ENCODE measurements at regions not wholly inside any gene's neighbourhood (a gene's known extent, or its start where the extent isn't known, plus 50 kb on each side); places are given as distances from the start of the nearest gene placed in this dataset.

DNA sequence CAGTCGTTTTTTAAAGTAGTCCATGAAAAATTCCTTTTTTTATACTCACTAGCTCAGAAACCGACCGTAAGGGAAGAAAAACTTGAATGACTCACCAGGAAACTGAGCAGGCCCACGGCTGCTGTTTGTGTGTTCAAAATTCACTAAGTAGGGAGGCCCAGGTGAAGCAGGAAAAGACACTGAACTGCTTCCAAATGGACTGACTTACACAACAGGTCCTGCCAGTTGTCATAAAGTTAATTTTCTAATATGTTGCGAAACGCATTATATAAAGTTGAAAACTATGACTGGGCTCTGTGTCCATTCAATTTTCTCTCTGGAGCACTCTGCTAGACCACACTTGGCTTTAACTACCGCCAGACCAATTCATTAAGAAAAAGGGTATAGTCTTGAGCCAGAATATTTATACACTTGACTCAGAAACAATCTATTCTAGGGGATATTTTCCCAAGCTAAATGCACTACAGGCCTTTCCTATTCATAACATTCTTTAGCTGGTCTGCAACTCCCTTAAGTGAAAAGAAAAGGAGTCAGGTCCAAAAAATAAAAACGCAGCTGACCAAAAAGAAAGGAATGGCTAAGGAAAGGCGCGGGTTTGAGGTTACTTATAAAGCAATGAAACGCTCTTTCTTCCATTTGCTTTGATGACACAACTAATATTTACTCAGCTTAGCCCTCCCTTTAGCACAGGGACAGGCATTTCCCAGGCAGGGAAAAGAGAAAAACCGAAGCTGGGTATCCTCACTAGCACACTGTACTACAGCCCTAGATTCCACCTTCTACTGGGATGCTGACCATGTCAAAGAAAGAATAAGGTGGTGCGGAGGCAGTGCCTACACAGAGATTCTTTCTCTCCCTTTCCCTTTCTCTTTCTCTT lies 306.3 kb upstream of the ESRRG start:
- FAIRE-seq: no peak

DNA sequence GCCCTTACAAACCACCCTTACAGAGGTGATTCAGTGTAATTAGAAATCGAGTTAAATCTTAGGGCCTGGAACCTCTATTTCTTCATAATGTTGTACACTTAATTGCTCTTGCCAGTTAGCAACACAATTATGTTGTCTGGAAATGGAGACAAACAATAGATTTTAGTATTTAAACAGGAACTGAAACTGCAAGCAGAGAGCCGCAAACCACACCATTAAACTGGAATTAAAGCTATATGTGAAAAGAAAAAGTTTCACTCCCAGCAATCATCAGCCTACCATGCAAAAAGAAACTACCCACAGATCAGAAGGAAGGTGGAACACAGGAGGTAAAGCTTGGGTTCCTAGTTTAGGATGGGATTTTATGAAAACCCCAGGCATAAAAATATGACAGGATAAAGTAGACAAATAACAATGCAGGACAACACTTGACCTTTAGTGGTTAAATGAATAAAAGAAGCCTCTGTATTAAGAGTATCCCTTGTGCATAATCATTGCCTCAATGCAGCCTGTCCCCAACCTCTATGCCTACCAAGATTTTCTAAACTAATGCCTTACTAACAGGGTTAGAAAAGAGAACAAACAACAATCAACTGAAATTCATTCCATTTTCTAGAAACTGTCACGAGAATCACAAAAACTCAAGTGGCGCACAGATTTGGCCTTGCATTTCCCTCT lies 304.3 kb upstream of the ESRRG start:
- no peak for FAIRE-seq

DNA sequence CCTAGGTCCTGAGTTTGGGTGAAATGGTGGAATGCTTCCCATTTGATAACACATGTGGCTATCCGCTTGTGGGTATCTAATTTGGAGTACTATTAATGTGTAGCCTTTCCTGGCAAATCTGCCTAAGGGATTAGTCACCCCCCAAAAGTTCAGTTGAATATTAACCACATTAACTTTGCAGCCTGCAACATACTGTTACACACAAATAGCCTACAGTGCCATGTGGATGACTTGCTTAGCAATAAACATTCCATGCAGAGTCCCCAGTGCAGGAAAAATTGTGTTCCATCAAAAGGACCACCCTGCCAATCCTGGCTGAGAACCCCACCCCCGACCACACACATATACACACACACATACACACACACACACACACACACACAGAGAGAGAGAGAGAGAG lies 303.3 kb upstream of the ESRRG start:
- FAIRE-seq: no peak

DNA sequence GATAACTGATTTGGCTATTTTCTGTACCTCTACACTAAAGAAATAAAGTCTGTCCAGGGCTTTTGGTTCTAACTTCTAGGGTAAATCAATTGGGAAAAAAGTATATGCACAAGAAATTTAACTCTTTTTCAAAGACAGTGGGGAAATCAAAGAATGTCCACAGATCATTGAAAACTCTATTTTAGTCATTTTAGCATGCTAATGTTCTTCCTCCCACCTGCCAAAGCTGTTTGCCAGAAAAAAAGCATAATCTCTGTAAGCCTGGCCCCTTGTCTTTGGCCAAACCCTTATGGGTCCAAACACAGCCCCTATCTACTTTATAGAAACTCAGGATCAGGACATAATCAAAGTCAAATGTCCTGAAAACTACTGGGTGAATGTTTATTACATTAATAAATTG lies 302.2 kb upstream of the ESRRG start:
- FAIRE-seq: no peak

DNA sequence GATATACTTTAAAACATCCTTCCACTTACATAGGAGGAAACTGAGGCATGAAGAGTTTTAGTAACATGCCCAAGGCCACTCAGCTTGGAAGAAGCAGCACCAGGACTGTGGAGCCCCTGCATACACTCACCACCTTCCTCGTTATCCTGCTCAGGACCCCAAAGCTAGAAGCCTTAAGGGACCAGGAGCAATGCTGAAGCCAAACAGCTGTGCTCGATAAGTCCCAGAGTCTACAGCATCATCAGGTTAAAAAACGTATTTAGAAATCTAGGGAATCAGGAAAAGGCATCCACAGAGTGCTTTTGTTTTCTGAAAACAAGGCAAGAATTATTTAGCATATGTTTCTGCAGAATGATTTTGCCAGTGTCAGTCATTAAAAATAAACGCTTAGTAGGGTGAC lies 301.7 kb upstream of the ESRRG start:
- no peak for FAIRE-seq

DNA sequence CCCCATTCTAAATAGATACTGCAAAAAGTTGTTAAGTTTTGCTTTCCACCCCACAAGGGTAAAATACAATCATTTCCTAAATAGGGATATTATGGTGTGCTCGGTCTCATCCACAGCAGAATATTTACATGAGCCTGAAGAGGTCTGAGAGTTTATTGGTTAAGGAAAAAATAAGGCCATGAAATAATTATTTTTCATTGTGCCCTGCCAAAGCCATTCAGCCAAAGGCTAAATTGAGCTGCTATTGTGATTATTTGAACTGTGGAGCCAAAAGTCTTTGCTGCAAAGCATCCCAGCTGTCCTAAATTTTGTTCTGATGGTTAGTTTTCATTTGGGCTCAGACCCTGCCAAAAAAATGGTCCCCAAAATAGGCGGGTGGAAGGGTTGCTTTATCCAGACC lies 298.7 kb upstream of the ESRRG start:
- FAIRE-seq: no peak

DNA sequence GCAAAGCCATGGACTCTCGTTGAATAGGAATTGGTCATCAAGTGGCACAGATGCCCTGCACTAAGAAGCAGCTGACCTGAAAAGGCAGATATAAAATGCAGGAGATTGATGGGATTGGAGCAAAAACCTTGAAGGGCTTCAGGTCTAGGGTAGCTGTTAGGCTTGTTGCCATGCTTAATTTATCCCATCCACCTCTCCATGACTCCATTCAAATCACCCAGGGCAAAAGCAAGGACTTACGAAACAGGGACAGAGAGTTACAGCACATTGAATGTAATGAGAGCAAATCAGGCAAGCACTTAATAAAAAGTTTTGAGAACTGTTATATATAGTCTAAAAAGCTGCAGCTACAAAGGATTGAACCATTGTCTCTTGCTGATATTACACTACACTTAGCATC lies 298.2 kb upstream of the ESRRG start:
- FAIRE-seq: no peak

DNA sequence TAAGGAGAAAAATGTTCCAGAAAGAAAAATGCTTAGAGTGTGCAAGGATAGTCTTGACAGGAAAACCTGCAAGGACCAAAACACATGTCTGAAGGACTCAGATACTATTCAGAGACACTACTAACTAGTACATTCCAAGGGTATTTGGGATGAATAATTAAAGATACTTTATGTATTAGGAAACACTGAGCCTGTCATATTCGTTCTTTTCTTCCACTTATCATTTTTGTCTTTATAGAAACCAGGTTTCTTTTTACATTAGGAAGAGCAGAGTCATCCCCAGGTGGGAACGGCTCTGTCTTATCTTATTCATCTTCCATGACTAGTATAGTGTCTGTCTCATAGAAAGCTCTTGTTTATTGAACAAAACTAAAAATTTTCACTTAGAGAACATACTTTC lies 296.2 kb upstream of the ESRRG start:
- FAIRE-seq: no peak

DNA sequence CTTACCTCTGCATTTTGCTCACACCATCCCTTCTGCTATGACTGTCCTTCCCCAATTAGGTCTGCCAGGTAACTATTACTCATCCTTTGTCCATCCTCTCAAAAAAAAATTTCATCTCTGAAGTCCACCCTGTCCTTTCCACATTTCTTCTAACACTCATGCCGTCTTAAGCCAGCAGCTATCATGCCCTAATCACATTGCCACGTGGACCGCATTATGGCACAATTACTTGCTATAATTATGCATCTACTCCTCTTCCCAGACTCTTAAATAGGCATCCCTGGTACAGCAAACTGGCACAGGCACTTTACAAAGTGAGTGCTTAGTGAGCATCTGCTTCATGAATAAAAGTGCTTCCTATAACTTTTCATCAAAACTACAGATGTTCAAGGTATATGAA lies 295.4 kb upstream of the ESRRG start:
- no peak for FAIRE-seq

DNA sequence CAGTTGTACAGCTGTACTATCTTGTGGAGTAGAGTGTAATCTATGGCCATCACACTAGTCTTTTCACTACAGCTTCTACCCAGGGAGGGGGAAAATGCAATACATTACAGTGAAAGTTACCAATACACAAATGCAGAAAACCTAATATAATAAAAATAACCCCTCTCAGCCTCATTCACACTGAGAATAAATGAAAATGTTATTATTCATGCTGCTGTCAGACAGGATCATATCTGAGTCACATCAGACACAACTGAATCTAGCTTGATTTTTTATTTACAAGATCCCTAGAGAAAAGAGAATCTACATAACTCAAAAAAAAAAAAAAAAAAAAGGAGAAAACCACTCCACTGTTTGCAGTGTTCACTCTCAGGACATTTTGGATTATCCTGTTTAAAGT lies 293.9 kb upstream of the ESRRG start:
- FAIRE-seq: no peak

DNA sequence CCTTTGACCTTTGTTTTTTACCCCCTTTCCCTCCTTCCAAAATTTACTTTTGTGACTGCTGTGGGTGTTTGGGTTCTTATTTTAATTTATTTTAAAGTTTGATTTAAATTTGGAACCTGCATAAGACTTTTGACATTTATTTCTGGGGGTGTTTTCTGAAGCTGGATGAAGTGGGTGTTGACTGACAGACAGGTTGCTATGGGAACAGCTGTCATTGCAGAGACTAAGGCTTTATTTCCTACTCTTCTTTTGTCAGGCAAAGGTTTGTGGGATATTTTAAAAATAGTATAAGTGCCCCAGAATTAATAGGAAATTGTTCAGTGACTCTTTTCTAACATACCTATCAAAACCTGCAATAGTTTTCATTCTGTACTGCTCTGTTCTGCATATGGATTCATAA lies 290.8 kb upstream of the ESRRG start:
- FAIRE-seq: no peak

DNA sequence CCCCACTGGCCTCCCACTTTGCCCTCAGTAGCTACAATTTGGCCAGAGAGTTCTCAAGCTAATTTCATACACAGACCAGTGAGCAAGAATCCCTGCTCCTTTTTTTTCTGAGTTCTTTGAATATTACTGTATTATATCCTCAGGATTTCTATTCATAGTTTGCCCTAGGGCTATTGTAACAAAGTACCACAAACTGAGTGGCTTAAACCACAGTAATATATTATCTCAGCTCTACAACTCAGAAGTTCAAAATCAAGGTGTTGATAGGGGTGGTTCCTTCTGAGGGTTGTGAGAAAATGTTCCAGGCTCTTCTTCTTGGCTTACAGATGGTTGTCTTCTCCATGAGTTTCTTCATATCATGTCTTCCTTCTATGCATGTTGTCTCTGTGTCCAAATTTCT lies 289.4 kb upstream of the ESRRG start:
- FAIRE-seq: no peak

DNA sequence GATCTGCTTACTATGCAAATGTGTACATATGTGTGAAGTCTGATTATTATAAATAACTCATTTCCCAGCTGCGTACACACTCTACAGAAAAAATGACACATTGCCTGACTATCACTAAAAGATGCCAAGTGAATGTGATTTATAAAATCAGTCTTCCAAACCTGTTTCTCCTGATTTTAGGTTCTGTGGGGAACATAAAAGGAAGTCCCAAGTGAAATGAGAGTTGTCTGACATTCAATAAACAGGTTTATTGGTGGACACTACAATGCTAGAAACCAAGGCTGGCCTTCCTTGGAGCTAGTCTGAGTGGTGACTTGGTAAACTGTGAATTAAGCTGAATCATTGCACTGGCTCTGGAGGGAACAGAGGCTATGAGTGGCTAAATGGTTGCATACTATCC lies 287.9 kb upstream of the ESRRG start:
- FAIRE-seq: no peak

DNA sequence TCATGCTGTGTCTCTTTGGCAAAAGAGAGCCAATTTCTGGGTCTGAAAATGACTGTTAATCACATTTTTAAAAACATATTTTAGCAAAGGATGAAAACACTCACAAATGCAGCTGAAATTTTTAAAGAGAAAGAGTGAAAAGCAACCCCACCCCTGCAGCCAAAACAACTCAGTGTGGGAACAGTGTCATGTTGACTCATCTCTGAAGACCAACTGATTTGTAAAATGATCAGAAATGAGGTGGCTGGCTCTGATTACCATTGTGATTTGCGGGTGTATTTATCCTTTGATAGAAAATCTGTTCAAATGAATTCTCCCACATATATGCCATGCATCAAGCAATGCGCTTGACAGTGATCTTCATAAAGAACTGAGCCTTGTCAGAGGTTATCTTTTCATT lies 287.0 kb upstream of the ESRRG start:
- FAIRE-seq: no peak

DNA sequence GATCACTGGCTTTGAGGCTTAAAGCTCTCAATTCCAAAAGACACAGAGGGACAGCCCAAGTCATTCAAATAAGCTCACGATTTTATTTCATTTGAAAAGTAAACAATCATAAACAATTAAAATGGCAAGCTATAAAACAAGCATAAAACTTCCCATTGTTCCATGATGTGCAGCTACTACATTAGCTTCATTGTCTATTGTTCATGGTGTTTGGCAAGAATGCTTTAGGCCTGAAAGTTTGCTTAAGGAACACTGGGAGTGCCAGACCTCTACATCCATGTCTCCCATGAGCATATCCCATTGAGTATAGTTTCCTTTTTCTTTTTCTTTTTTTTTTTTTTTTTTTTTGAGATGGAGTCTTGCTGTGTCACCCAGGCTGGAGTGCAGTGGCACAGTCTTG lies 286.1 kb upstream of the ESRRG start:
- FAIRE-seq: no peak

DNA sequence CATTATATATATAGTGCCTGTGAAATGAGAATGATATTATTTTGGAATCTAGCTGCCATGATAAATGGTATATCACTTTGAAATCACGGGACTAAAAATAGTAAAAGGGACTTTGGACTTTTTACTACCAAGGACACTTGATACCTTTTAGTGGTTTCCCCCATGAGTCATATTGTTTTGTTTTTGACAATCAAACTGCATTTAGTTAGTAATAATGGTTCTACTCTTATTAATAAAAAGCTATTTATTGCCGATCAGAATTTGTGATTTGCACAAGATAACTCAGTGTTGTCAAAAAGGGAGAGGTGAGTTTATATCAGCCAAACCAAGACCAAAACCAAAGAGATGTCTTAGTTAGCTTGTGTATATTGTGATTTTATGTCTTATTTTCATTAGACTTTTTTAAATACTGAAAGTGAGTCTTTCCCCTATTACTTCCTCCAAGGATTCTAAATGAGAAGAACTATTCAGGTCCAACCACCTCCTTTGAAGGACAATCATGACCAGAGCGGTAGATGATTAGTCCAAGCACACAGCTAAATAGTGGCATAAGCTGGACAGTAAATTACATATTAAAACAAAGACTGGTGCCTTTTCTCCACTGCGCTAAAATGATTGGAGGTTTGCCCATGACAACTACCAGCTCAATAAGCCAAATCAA lies 281.7 kb upstream of the ESRRG start:
- no peak for FAIRE-seq

DNA sequence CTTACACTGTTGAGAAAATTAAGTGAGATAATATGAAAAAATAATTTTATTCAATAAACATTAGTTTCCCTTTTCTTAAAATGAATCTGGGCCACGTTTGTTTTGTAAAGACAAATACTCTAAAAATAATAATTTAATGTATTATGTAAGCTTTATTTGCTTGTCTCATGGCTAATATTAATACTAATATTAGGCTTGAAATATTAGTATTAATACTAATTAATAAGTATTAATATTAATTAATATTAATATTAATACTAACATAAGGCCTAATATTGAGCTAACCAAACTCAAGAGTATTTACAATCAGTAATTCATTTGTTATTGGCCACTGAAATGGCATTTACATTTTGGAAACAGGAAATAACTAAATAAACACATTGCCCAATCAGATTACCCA lies 280.1 kb upstream of the ESRRG start:
- no peak for FAIRE-seq

DNA sequence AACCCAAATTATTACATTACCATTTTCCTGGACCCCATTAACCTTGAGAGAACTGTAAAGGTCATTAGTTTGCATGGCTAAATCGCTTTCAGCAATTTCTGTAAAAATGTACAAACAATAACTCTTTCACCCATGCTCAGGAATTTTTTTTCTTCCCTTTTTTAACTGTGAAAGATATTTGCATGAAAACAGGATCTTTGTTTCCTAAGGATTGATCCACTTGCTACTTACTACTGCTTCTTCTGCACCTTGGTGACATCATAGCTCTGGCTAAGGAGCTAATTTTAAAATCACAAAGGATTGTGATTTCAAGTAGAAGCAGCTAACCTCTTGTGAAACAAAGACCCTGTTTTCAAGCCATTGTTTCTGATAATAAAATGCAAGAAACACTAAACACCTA lies 274.6 kb upstream of the ESRRG start:
- no peak for FAIRE-seq

DNA sequence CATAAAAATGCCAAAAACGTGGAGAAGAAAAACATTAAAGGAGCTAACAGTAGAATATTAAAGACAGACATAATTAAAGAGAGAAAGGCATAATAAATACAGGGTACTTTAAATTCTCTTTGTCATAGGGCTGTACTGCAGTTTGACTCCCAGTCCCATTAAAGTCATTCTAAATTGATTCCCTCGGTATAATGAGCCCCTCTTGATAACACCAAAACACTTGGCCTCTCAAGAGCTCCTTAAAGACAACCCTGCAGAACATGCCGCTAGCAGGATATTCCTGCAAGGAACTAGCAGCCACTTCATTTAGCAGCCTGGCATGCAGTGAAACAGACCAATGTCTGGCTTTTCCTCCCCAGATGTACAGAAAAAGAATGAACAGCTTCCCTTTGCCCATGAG lies 273.8 kb upstream of the ESRRG start:
- FAIRE-seq: no peak

DNA sequence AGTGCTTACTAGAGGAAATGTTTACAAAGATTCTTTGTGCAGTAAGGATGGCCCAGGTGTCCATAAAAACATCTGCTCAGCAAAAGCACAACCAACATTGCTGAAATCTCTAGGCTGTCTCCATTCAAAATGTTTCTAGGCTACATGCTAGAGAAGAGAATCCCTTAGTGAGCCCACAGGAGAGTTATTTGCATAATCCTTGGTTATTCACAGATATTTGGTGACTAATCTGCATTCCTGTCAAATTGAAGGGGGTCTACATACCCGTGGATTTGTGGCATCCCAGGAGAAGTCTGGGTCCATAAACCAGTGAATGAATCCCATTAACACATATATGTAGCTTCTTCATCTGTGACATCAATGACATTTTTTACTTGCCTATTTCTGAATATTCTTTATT lies 261.3 kb upstream of the ESRRG start:
- FAIRE-seq: no peak

DNA sequence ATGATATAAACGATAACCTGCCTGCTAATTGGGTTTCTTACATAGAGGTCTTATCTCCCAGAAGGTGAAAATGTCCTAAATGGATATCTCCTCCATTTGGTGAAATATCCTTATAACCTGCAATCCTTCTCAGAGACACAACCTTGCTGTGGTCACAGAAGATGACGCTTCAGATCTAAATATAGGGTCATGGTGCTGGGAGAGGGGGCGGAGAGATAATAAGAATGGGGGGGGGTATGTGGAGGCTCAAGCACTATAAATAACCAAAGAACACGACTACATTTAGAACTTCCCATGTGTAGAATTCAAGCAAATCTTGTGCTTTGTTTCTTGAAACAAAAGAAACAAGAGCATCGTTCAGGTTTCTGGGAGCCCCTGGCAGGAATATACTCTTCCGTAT lies 260.6 kb upstream of the ESRRG start:
- FAIRE-seq: no peak

DNA sequence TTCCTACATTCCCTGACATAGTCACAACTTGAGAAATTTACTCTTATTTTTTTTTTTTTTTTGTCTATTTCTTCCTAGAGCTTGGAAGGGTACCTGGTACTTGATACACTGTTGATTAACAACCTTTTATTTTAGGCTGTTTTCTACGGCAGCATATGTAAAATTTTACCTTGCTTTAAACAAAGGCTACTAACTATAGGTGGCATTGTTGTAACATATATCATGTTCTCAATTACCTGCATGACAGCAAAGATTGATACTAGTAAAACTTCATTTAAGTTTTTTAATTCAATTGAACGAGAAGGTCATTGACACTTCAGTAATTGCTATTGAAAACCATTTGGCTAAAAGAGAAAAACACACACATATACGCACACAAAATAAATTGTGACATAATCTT lies 238.3 kb upstream of the ESRRG start:
- no peak for FAIRE-seq

DNA sequence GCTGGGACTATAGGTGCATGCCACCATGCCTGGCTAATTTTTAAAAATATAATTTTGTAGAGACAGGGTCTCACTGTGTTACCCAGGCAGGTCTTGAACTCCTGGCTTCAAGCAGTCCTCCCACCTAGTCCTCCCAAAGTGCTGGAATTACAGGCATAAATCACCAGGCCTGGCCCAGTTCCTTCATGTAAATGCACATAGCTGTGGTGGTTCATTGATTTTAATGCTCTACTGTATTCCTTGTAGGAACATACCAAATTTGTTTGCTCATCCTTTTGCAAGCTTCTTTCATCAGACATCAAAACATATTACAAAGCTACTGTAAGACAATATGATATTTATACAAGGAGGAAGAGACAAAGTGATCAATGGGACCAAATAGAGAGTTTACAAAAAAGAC lies 237.5 kb upstream of the ESRRG start:
- no peak for FAIRE-seq

DNA sequence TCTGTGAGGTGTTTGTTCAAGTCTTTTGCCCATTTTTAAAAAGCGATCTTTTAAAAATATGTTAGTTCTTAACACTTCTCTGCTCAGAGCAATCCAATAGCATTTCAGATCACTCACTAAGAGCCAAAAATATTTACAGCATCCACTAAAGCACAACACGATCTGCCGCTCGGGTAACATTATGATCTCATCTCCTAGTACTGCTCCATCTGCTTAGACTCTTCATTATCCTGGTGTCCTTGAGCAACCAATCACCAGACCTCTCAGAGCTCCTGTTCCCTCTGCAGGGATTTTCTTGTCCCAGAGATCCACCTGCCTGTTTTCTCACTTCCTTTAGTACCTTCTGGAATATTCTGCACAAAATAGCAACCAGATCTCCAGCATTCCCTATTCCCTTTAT lies 235.3 kb upstream of the ESRRG start:
- FAIRE-seq: no peak
